Stimulated activated CD8-positive, alpha-beta memory T cell treated with anti-CD3 and anti-CD28 coated beads, Interleukin-4, amount 100 ng/mL, for 48 hours (primary cell): ENCODE measurements at regions not wholly inside any gene's neighbourhood (a gene's known extent, or its start where the extent isn't known, plus 50 kb on each side); places are given as distances from the start of the nearest gene placed in this dataset.

ENCODE experiments used
- DNase-seq: peaks from one replicate; pipeline ENCODE4 v3.0.0-alpha.2; 2020

- no peak for DNase-seq
These were observed 105.4 kb upstream of the LYZL1 start for GRCh38 chr10:29183301-29183945.

- no peak for DNase-seq
These were observed 104.5 kb upstream of the LYZL1 start for GRCh38 chr10:29184205-29185000.

- DNase-seq: no peak
These were observed 103.8 kb upstream of the LYZL1 start for GRCh38 chr10:29185050-29185449.

- no peak for DNase-seq
These were observed 102.6 kb upstream of the LYZL1 start for GRCh38 chr10:29186221-29186620.

GRCh38 chr10:29189256-29189655 lies 99.6 kb upstream of the LYZL1 start:
- DNase-seq: no peak

- DNase-seq: no peak
These were observed 97.2 kb upstream of the LYZL1 start for GRCh38 chr10:29191674-29192073.

- DNase-seq: no peak
These were observed 89.5 kb upstream of the LYZL1 start for GRCh38 chr10:29199339-29199738.

GRCh38 chr10:29199941-29200679 lies 88.8 kb upstream of the LYZL1 start:
- no peak for DNase-seq

GRCh38 chr10:29202386-29202940 lies 86.4 kb upstream of the LYZL1 start:
- no peak for DNase-seq

- no peak for DNase-seq
These were observed 85.4 kb upstream of the LYZL1 start for GRCh38 chr10:29203432-29203831.

- no peak for DNase-seq
These were observed 84.6 kb upstream of the LYZL1 start for GRCh38 chr10:29204070-29204800.

GRCh38 chr10:29205787-29206186 lies 83.1 kb upstream of the LYZL1 start:
- DNase-seq: no peak

GRCh38 chr10:29208845-29209244 lies 80.0 kb upstream of the LYZL1 start:
- no peak for DNase-seq

- DNase-seq: no peak
These were observed 79.0 kb upstream of the LYZL1 start for GRCh38 chr10:29209830-29210229.

- DNase-seq: no peak
These were observed 78.5 kb upstream of the LYZL1 start for GRCh38 chr10:29210266-29210868.

- DNase-seq: no peak
These were observed 76.3 kb upstream of the LYZL1 start for GRCh38 chr10:29212597-29212996.

GRCh38 chr10:29214551-29214950 lies 74.3 kb upstream of the LYZL1 start:
- DNase-seq: no peak

- DNase-seq: no peak
These were observed 71.6 kb upstream of the LYZL1 start for GRCh38 chr10:29217292-29217738.

- no peak for DNase-seq
These were observed 65.5 kb upstream of the LYZL1 start for GRCh38 chr10:29223326-29223725.

- no peak for DNase-seq
These were observed 64.2 kb upstream of the LYZL1 start for GRCh38 chr10:29224631-29225030.

GRCh38 chr10:29227201-29227600 lies 61.7 kb upstream of the LYZL1 start:
- DNase-seq: no peak

- DNase-seq: no peak
These were observed 60.3 kb upstream of the LYZL1 start for GRCh38 chr10:29228562-29228961.
